ENCODE measurements at regions not wholly inside any gene's neighbourhood (a gene's known extent, or its start where the extent isn't known, plus 50 kb on each side); places are given as distances from the start of the nearest gene placed in this dataset.

- Histone ChIP-seq H3K36me3 (ENCODE audit: control insufficient read depth in 4 of 4, insufficient read depth in 4 of 4, low read length in 3 of 4) (no peaks in the 10 kb centered on the region), H3K27me3 (replicated peaks in 2 of 5; ENCODE audit: control insufficient read depth in 4 of 5, insufficient read depth in 5 of 5, low read length in 4 of 5) (no peaks in the 10 kb centered on the region), H3K4me1 (ENCODE audit: control extremely low read depth in 1 of 4, control insufficient read depth in 4 of 4, insufficient read depth in 4 of 4, low read length in 3 of 4) (peaks cover 19 to 61% (median 46%) of the 10 kb centered on the region in 4 experiments), H3K4me3 (ENCODE audit: control insufficient read depth in 1 of 7, extremely low read depth in 1 of 7, insufficient read depth in 4 of 7, low read depth in 2 of 7, low read length in 6 of 7) (peak overlapping the region in 1 of 7 experiments; percentile 32), H3K27ac (ENCODE audit: insufficient read depth in 1 of 2, low read depth in 1 of 2, low read length in 2 of 2, poor library complexity in 1 of 2, severe bottlenecking in 2 of 2) (no peak overlapping the region), H3K9me3 (ENCODE audit: control extremely low read depth in 1 of 5, control insufficient read depth in 4 of 5, insufficient read depth in 2 of 5, low read depth in 1 of 5, low read length in 4 of 5) (no peaks in the 10 kb centered on the region)
- WGBS (ENCODE audit: insufficient coverage), result 20% methylated on average over 14 of the region's 16 CpGs
- peak; percentile 59 to 84 (median 77) for DNase-seq
- CTCF ChIA-PET, result interaction anchor here (1.0 to 4.1 kb wide), 11 partner anchors 9 to 149 kb away, joined by 3 to 17 read pairs (median 6); no protein-coding TSS in a partner anchor
- POLR2A ChIA-PET, result interaction anchor here (0.9 to 1.4 kb wide), 2 partner anchors 54 to 125 kb away, joined by 3 to 12 read pairs; no protein-coding TSS in a partner anchor
Observed at GRCh38 chr11:45079943-45080719, 66.3 kb upstream of the PRDM11 start.

GRCh38 chr11:45082744-45083543 is 63.5 kb upstream of the PRDM11 start:
- no peak overlapping the region for H3K27ac ChIP-seq (ENCODE audit: insufficient read depth in 1 of 2, low read depth in 1 of 2, low read length in 2 of 2, poor library complexity in 1 of 2, severe bottlenecking in 2 of 2)
- POLR2A ChIA-PET, result no interaction called here
- WGBS (ENCODE audit: insufficient coverage), result 19% methylated on average over 10 of the region's 10 CpGs

GRCh38 chr11:45083544-45084087 is 62.8 kb upstream of the PRDM11 start:
- H3K27ac ChIP-seq (ENCODE audit: insufficient read depth in 1 of 2, low read depth in 1 of 2, low read length in 2 of 2, poor library complexity in 1 of 2, severe bottlenecking in 2 of 2), result no peak overlapping the region
- 27% methylated on average over 2 of the region's 3 CpGs for WGBS (ENCODE audit: insufficient coverage)
- H3K27me3 ChIP-seq (replicated peaks in 2 of 5; ENCODE audit: control insufficient read depth in 4 of 5, insufficient read depth in 5 of 5, low read length in 4 of 5), result no peaks in the 10 kb centered on the region
- H3K4me1 ChIP-seq (ENCODE audit: control extremely low read depth in 1 of 4, control insufficient read depth in 4 of 4, insufficient read depth in 4 of 4, low read length in 3 of 4), result peaks cover 19 to 79% (median 53%) of the 10 kb centered on the region in 4 experiments
- POLR2A ChIA-PET, result no interaction called here
- H3K9me3 ChIP-seq (ENCODE audit: control extremely low read depth in 1 of 5, control insufficient read depth in 4 of 5, insufficient read depth in 2 of 5, low read depth in 1 of 5, low read length in 4 of 5), result no peaks in the 10 kb centered on the region
- H3K4me3 ChIP-seq (ENCODE audit: control insufficient read depth in 1 of 7, extremely low read depth in 1 of 7, insufficient read depth in 4 of 7, low read depth in 2 of 7, low read length in 6 of 7), result no peak overlapping the region
- CTCF ChIA-PET, result no interaction called here
- DNase-seq, result no peak
- H3K36me3 ChIP-seq (ENCODE audit: control insufficient read depth in 4 of 4, insufficient read depth in 4 of 4, low read length in 3 of 4), result no peaks in the 10 kb centered on the region

More at GRCh38 chr11:45082744-45083543, 63.5 kb upstream of the PRDM11 start:
- Histone ChIP-seq H3K4me1 (ENCODE audit: control extremely low read depth in 1 of 4, control insufficient read depth in 4 of 4, insufficient read depth in 4 of 4, low read length in 3 of 4) (peaks cover 19 to 81% (median 53%) of the 10 kb centered on the region in 4 experiments), H3K9me3 (ENCODE audit: control extremely low read depth in 1 of 5, control insufficient read depth in 4 of 5, insufficient read depth in 2 of 5, low read depth in 1 of 5, low read length in 4 of 5) (no peaks in the 10 kb centered on the region), H3K27me3 (replicated peaks in 2 of 5; ENCODE audit: control insufficient read depth in 4 of 5, insufficient read depth in 5 of 5, low read length in 4 of 5) (no peaks in the 10 kb centered on the region), H3K4me3 (ENCODE audit: control insufficient read depth in 1 of 7, extremely low read depth in 1 of 7, insufficient read depth in 4 of 7, low read depth in 2 of 7, low read length in 6 of 7) (no peak overlapping the region), H3K36me3 (ENCODE audit: control insufficient read depth in 4 of 4, insufficient read depth in 4 of 4, low read length in 3 of 4) (no peaks in the 10 kb centered on the region)
- CTCF ChIA-PET, result interaction anchor here (1.5 to 4.1 kb wide), 4 partner anchors 20 to 147 kb away, joined by 4 to 17 read pairs (median 8); no protein-coding TSS in a partner anchor
- peak; percentile 51 to 92 (median 86) for DNase-seq

- POLR2A ChIA-PET, result no interaction called here
- CTCF ChIA-PET, result interaction anchor here (0.8 to 29.2 kb wide), 3 partner anchors 17 to 149 kb away, joined by 3 to 1197 read pairs (median 4); no protein-coding TSS in a partner anchor
- no peaks in the 10 kb centered on the region for H3K9me3 ChIP-seq (ENCODE audit: control extremely low read depth in 1 of 5, control insufficient read depth in 4 of 5, insufficient read depth in 2 of 5, low read depth in 1 of 5, low read length in 4 of 5)
Observed at GRCh38 chr11:45085646-45086501, 60.6 kb upstream of the PRDM11 start.

GRCh38 chr11:45086526-45086925 is 59.9 kb upstream of the PRDM11 start:
- no peak for DNase-seq
- Histone ChIP-seq H3K27ac (ENCODE audit: insufficient read depth in 1 of 2, low read depth in 1 of 2, low read length in 2 of 2, poor library complexity in 1 of 2, severe bottlenecking in 2 of 2) (no peak overlapping the region), H3K9me3 (ENCODE audit: control extremely low read depth in 1 of 5, control insufficient read depth in 4 of 5, insufficient read depth in 2 of 5, low read depth in 1 of 5, low read length in 4 of 5) (no peaks in the 10 kb centered on the region), H3K4me3 (ENCODE audit: control insufficient read depth in 1 of 7, extremely low read depth in 1 of 7, insufficient read depth in 4 of 7, low read depth in 2 of 7, low read length in 6 of 7) (no peak overlapping the region), H3K27me3 (replicated peaks in 2 of 5; ENCODE audit: control insufficient read depth in 4 of 5, insufficient read depth in 5 of 5, low read length in 4 of 5) (no peaks in the 10 kb centered on the region), H3K36me3 (ENCODE audit: control insufficient read depth in 4 of 4, insufficient read depth in 4 of 4, low read length in 3 of 4) (no peaks in the 10 kb centered on the region), H3K4me1 (ENCODE audit: control extremely low read depth in 1 of 4, control insufficient read depth in 4 of 4, insufficient read depth in 4 of 4, low read length in 3 of 4) (peaks cover 10 to 66% (median 38%) of the 10 kb centered on the region in 4 experiments)
- 92% methylated on average over 4 of the region's 5 CpGs for WGBS (ENCODE audit: insufficient coverage)
- ChIA-PET POLR2A (no interaction called here), CTCF (interaction anchor here (0.8 to 29.2 kb wide), 4 partner anchors 11 to 150 kb away, joined by 3 to 1197 read pairs (median 4); no protein-coding TSS in a partner anchor)

More at GRCh38 chr11:45085646-45086501, 60.6 kb upstream of the PRDM11 start:
- DNase-seq, result no peak
- WGBS (ENCODE audit: insufficient coverage), result 91% methylated on average over 8 of the region's 11 CpGs
- Histone ChIP-seq H3K27ac (ENCODE audit: insufficient read depth in 1 of 2, low read depth in 1 of 2, low read length in 2 of 2, poor library complexity in 1 of 2, severe bottlenecking in 2 of 2) (no peak overlapping the region), H3K4me1 (ENCODE audit: control extremely low read depth in 1 of 4, control insufficient read depth in 4 of 4, insufficient read depth in 4 of 4, low read length in 3 of 4) (peaks cover 10 to 66% (median 40%) of the 10 kb centered on the region in 4 experiments), H3K4me3 (ENCODE audit: control insufficient read depth in 1 of 7, extremely low read depth in 1 of 7, insufficient read depth in 4 of 7, low read depth in 2 of 7, low read length in 6 of 7) (no peak overlapping the region), H3K36me3 (ENCODE audit: control insufficient read depth in 4 of 4, insufficient read depth in 4 of 4, low read length in 3 of 4) (no peaks in the 10 kb centered on the region), H3K27me3 (replicated peaks in 2 of 5; ENCODE audit: control insufficient read depth in 4 of 5, insufficient read depth in 5 of 5, low read length in 4 of 5) (no peaks in the 10 kb centered on the region)

Measured in common myeloid progenitor, CD34-positive (primary cell).